Stimulated activated naive B cell treated with anti-CD40 and anti-IgM and Interleukin-4, amounts not matched to agents 10 μg/mL and 1 μg/mL and 100 μg/mL, for 72 hours (primary cell): ENCODE measurements at regions not wholly inside any gene's neighbourhood (a gene's known extent, or its start where the extent isn't known, plus 50 kb on each side); places are given as distances from the start of the nearest gene placed in this dataset.
"Not testable (repeated sequence)": the region's sequence is repeated elsewhere in the genome, so short reads cannot be mapped to it uniquely, and the experiment has no call there.

Experiments used
- ATAC-seq, 2 donors: fragments of 150-1000 bp; cut with Tn5 transposase; replicated peaks; 2 replicates each; pipeline ENCODE4 v1.10.0; 2021; ENCODE audit warnings: moderate library complexity in 1 of 2
- DNase-seq: peaks from one replicate; pipeline ENCODE4 v3.0.0; 2021
- H3K27ac Mint-ChIP-seq: one replicate; pipeline ENCODE4 v1.8.0; 2022; ENCODE audit warnings: mild to moderate bottlenecking, mixed read lengths
- H3K27me3 Mint-ChIP-seq, 2 donors: one replicate each; pipeline ENCODE4 v1.8.0; 2022; ENCODE audit warnings: mixed read lengths in 2 of 2
- H3K36me3 Mint-ChIP-seq, 2 donors: one replicate each; pipeline ENCODE4 v1.8.0; 2022; ENCODE audit warnings: mixed read lengths in 2 of 2, mild to moderate bottlenecking in 1 of 2
- H3K4me1 Mint-ChIP-seq, 2 donors: one replicate each; pipeline ENCODE4 v1.8.0; 2022; ENCODE audit warnings: mixed read lengths in 2 of 2, mild to moderate bottlenecking in 1 of 2
- H3K4me3 Mint-ChIP-seq, 2 donors: one replicate each; pipeline ENCODE4 v1.8.0; 2022; ENCODE audit warnings: mild to moderate bottlenecking in 2 of 2, mixed read lengths in 2 of 2, moderate library complexity in 1 of 2
- H3K9me3 Mint-ChIP-seq, 2 donors: one replicate each; pipeline ENCODE4 v1.8.0; 2022; ENCODE audit warnings: mixed read lengths in 2 of 2, mild to moderate bottlenecking in 1 of 2

GRCh38 chr5:122515210-122515609, 203.2 kb downstream of the SNCAIP start:
- H3K9me3 Mint-ChIP-seq, DNase-seq, H3K27me3 Mint-ChIP-seq, H3K4me3 Mint-ChIP-seq, H3K27ac Mint-ChIP-seq, H3K36me3 Mint-ChIP-seq, ATAC-seq: not testable (repeated sequence)
- peaks cover 5 to 11% of the 10 kb centered on the region in 2 donors for H3K4me1 Mint-ChIP-seq

GRCh38 chr5:122515709-122516431, 203.8 kb downstream of the SNCAIP start:
- Mint-ChIP-seq H3K36me3 (no peaks in the 10 kb centered on the region), H3K9me3 (no peaks in the 10 kb centered on the region), H3K4me3 (no peak overlapping the region), H3K27me3 (no peaks in the 10 kb centered on the region), H3K27ac (no peak overlapping the region), H3K4me1 (peaks cover 5 to 11% of the 10 kb centered on the region in 2 donors)
- peak; percentile 18 for DNase-seq
- ATAC-seq = peak; percentile 79 to 85

GRCh38 chr5:122516432-122516743, 204.4 kb downstream of the SNCAIP start:
- Mint-ChIP-seq H3K27ac (no peak overlapping the region), H3K36me3 (no peaks in the 10 kb centered on the region), H3K27me3 (no peaks in the 10 kb centered on the region), H3K4me1 (peaks cover 5 to 11% of the 10 kb centered on the region in 2 donors), H3K9me3 (no peaks in the 10 kb centered on the region), H3K4me3 (no peak overlapping the region)
- DNase-seq (no peak), ATAC-seq (no peak)

- no peak for DNase-seq
- no peaks in the 10 kb centered on the region for H3K27me3 Mint-ChIP-seq
- no peak overlapping the region for H3K27ac Mint-ChIP-seq
- no peaks in the 10 kb centered on the region for H3K36me3 Mint-ChIP-seq
- ATAC-seq = no peak
- H3K4me1 Mint-ChIP-seq = peaks cover 5 to 11% of the 10 kb centered on the region in 2 donors
- H3K4me3 Mint-ChIP-seq = no peak overlapping the region
- no peaks in the 10 kb centered on the region for H3K9me3 Mint-ChIP-seq
These were observed 205.1 kb downstream of the SNCAIP start for GRCh38 chr5:122517091-122517490.

- DNase-seq (no peak), ATAC-seq (no peak)
- peaks cover 0 to 5% of the 10 kb centered on the region in 2 donors for H3K27me3 Mint-ChIP-seq
- H3K27ac Mint-ChIP-seq = no peak overlapping the region
- no peaks in the 10 kb centered on the region for H3K4me1 Mint-ChIP-seq
- no peaks in the 10 kb centered on the region for H3K36me3 Mint-ChIP-seq
- H3K4me3 Mint-ChIP-seq = no peak overlapping the region
- peaks cover 0 to 4% of the 10 kb centered on the region in 2 donors for H3K9me3 Mint-ChIP-seq
These were observed 211.7 kb downstream of the SNCAIP start for GRCh38 chr5:122523776-122524175.

GRCh38 chr5:122527547-122527946, 215.5 kb downstream of the SNCAIP start:
- no peaks in the 10 kb centered on the region for H3K36me3 Mint-ChIP-seq
- peaks cover 0 to 4% of the 10 kb centered on the region in 2 donors for H3K9me3 Mint-ChIP-seq
- no peak for DNase-seq
- H3K4me3 Mint-ChIP-seq = no peak overlapping the region
- H3K27me3 Mint-ChIP-seq = peaks cover 5 to 21% of the 10 kb centered on the region in 2 donors
- no peak overlapping the region for H3K27ac Mint-ChIP-seq
- ATAC-seq = no peak
- H3K4me1 Mint-ChIP-seq = peaks cover 0 to 6% of the 10 kb centered on the region in 2 donors

GRCh38 chr5:122532035-122532434, 220.0 kb downstream of the SNCAIP start:
- Mint-ChIP-seq H3K27ac (no peak overlapping the region), H3K36me3 (no peaks in the 10 kb centered on the region), H3K4me3 (no peak overlapping the region), H3K27me3 (peaks cover 13 to 34% of the 10 kb centered on the region in 2 donors), H3K4me1 (peaks cover 0 to 6% of the 10 kb centered on the region in 2 donors), H3K9me3 (peaks cover 0 to 2% of the 10 kb centered on the region in 2 donors)
- DNase-seq = no peak
- ATAC-seq = no peak

GRCh38 chr5:122533825-122534224, 221.8 kb downstream of the SNCAIP start:
- Mint-ChIP-seq H3K36me3 (no peaks in the 10 kb centered on the region), H3K4me3 (no peak overlapping the region), H3K9me3 (peaks cover 0 to 2% of the 10 kb centered on the region in 2 donors), H3K27ac (no peak overlapping the region), H3K4me1 (peaks cover 0 to 6% of the 10 kb centered on the region in 2 donors), H3K27me3 (peaks cover 13 to 34% of the 10 kb centered on the region in 2 donors)
- DNase-seq (no peak), ATAC-seq (no peak)

- no peak overlapping the region for H3K27ac Mint-ChIP-seq
- no peak overlapping the region for H3K4me3 Mint-ChIP-seq
- no peaks in the 10 kb centered on the region for H3K36me3 Mint-ChIP-seq
- peaks cover 0 to 6% of the 10 kb centered on the region in 2 donors for H3K4me1 Mint-ChIP-seq
- peaks cover 0 to 2% of the 10 kb centered on the region in 2 donors for H3K9me3 Mint-ChIP-seq
- ATAC-seq (no peak), DNase-seq (no peak)
- H3K27me3 Mint-ChIP-seq = peaks cover 19 to 40% of the 10 kb centered on the region in 2 donors
These were observed 222.8 kb downstream of the SNCAIP start for GRCh38 chr5:122534829-122535228.

- ATAC-seq (no peak), DNase-seq (no peak)
- Mint-ChIP-seq H3K27me3 (peaks cover 25 to 26% of the 10 kb centered on the region in 2 donors), H3K27ac (no peak overlapping the region), H3K9me3 (no peaks in the 10 kb centered on the region), H3K4me3 (no peak overlapping the region), H3K36me3 (peaks cover 0 to 3% of the 10 kb centered on the region in 2 donors), H3K4me1 (no peaks in the 10 kb centered on the region)
These were observed 229.4 kb downstream of the SNCAIP start for GRCh38 chr5:122541388-122541787.

GRCh38 chr5:122545986-122546385, 228.9 kb upstream of the SNX2 start:
- Mint-ChIP-seq H3K27me3 (peaks cover 14 to 28% of the 10 kb centered on the region in 2 donors), H3K9me3 (peaks cover 2 to 8% of the 10 kb centered on the region in 2 donors), H3K27ac (no peak overlapping the region), H3K4me3 (no peak overlapping the region), H3K36me3 (peaks cover 0 to 8% of the 10 kb centered on the region in 2 donors), H3K4me1 (peaks cover 0 to 1% of the 10 kb centered on the region in 2 donors)
- DNase-seq (no peak), ATAC-seq (no peak)

- ATAC-seq (no peak), DNase-seq (no peak)
- no peak overlapping the region for H3K27ac Mint-ChIP-seq
- peaks cover 0 to 7% of the 10 kb centered on the region in 2 donors for H3K36me3 Mint-ChIP-seq
- H3K27me3 Mint-ChIP-seq = peaks cover 10 to 20% of the 10 kb centered on the region in 2 donors
- H3K4me1 Mint-ChIP-seq = peaks cover 7 to 10% of the 10 kb centered on the region in 2 donors
- H3K4me3 Mint-ChIP-seq = no peak overlapping the region
- peaks cover 2 to 8% of the 10 kb centered on the region in 2 donors for H3K9me3 Mint-ChIP-seq
These were observed 227.7 kb upstream of the SNX2 start for GRCh38 chr5:122547219-122547618.

- H3K27ac Mint-ChIP-seq = no peak overlapping the region
- peaks cover 0 to 5% of the 10 kb centered on the region in 2 donors for H3K36me3 Mint-ChIP-seq
- H3K27me3 Mint-ChIP-seq = peaks cover 7 to 17% of the 10 kb centered on the region in 2 donors
- H3K4me1 Mint-ChIP-seq = peaks cover 7 to 10% of the 10 kb centered on the region in 2 donors
- H3K9me3 Mint-ChIP-seq = peaks cover 2 to 8% of the 10 kb centered on the region in 2 donors
- DNase-seq = no peak
- no peak overlapping the region for H3K4me3 Mint-ChIP-seq
- no peak for ATAC-seq
These were observed 227.2 kb upstream of the SNX2 start for GRCh38 chr5:122547669-122548068.

- peaks cover 0 to 1% of the 10 kb centered on the region in 2 donors for H3K4me1 Mint-ChIP-seq
These were observed 215.2 kb upstream of the SNX2 start for GRCh38 chr5:122559676-122560075.

GRCh38 chr5:122561209-122561608, 213.7 kb upstream of the SNX2 start:
- Mint-ChIP-seq H3K4me1 (peaks cover 0 to 1% of the 10 kb centered on the region in 2 donors), H3K9me3 (peaks cover 4 to 7% of the 10 kb centered on the region in 2 donors), H3K27me3 (peaks cover 10 to 23% of the 10 kb centered on the region in 2 donors), H3K36me3 (peaks cover 0 to 3% of the 10 kb centered on the region in 2 donors), H3K27ac (no peak overlapping the region), H3K4me3 (no peak overlapping the region)
- no peak for DNase-seq
- no peak for ATAC-seq

More at GRCh38 chr5:122559676-122560075, 215.2 kb upstream of the SNX2 start:
- H3K27me3 Mint-ChIP-seq = peaks cover 10 to 12% of the 10 kb centered on the region in 2 donors
- peaks cover 0 to 3% of the 10 kb centered on the region in 2 donors for H3K36me3 Mint-ChIP-seq
- H3K9me3 Mint-ChIP-seq = peaks cover 4 to 7% of the 10 kb centered on the region in 2 donors
- DNase-seq = no peak
- H3K27ac Mint-ChIP-seq = no peak overlapping the region
- no peak overlapping the region for H3K4me3 Mint-ChIP-seq
- ATAC-seq = no peak
